Panc1 (cell line): ENCODE measurements at regions not wholly inside any gene's neighbourhood (a gene's known extent, or its start where the extent isn't known, plus 50 kb on each side); places are given as distances from the start of the nearest gene placed in this dataset.

Source experiments
- ATAC-seq: fragments of 200-7000 bp; cut with Tn5 transposase; 2 replicates; pipeline ENCODE4 v1.9.1; 2020; ENCODE audit warnings: mild to moderate bottlenecking, moderate library complexity
- BruUV-seq: library from RNA; stranded (reverse); fragments of 400-500 nt; replicated peaks from 2 replicates; lab custom pipeline; 2021; lab: Mats Ljungman, UMichigan
- CTCF ChIA-PET: fragments of 300-600 bp; sonication (Branson Sonifier 250); formaldehyde crosslinking; loops from one replicate; lab custom pipeline; 2022; ENCODE audit warnings: antibody characterized with exemption; lab: Charles Lee
- POLR2A ChIA-PET: fragments of 300-600 bp; sonication (Branson Sonifier 250); formaldehyde crosslinking; loops from one replicate; lab custom pipeline; 2022; ENCODE audit warnings: antibody characterized with exemption; lab: Charles Lee
- DNase-seq: peaks from one replicate; pipeline ENCODE4 v3.0.0-alpha.2; 2010; ENCODE audit warnings: low read depth, low spot score
- H3K27ac ChIP-seq: 2 replicates; pipeline ENCODE4 v1.5.1; 2011; ENCODE audit warnings: mild to moderate bottlenecking, low read length, inconsistent platforms
- H3K27me3 ChIP-seq: fragments of 200-500 bp; sonication (Bioruptor generic); 2 replicates; pipeline ENCODE4 v1.6.0; 2014; ENCODE audit warnings: low read length, inconsistent platforms; ENCODE audit not compliant: control insufficient read depth, insufficient read depth
- H3K36me3 ChIP-seq: fragments of 200-500 bp; sonication (Bioruptor generic); 2 replicates; pipeline ENCODE4 v1.5.1; 2014; ENCODE audit warnings: inconsistent platforms, mild to moderate bottlenecking, low read length, moderate library complexity; ENCODE audit not compliant: control insufficient read depth, insufficient read depth
- H3K4me1 ChIP-seq: 2 replicates; pipeline ENCODE4 v1.5.1; 2011; ENCODE audit warnings: inconsistent platforms, mild to moderate bottlenecking, low read length, moderate library complexity; ENCODE audit not compliant: control insufficient read depth, insufficient read depth
- H3K4me3 ChIP-seq, 2 experiments: 2 replicates each; pipeline ENCODE4 v1.5.1; 2011 to 2012; ENCODE audit warnings: low read depth in 2 of 2, low read length in 2 of 2, mild to moderate bottlenecking in 2 of 2, inconsistent platforms in 1 of 2, moderate library complexity in 1 of 2
- H3K9me3 ChIP-seq: fragments of 200-500 bp; sonication (Bioruptor generic); 2 replicates; pipeline ENCODE4 v1.5.1; 2014; ENCODE audit warnings: low read depth, mild to moderate bottlenecking, inconsistent platforms, low read length, moderate library complexity; ENCODE audit not compliant: control insufficient read depth, insufficient read depth
- POLR2AphosphoS5 ChIP-seq: IDR thresholded peaks from 2 replicates; pipeline ENCODE4 v1.6.1; 2012; ENCODE audit warnings: mild to moderate bottlenecking, low read depth, low read length, moderate library complexity
- SIN3A ChIP-seq: IDR thresholded peaks from 2 replicates; pipeline ENCODE4 v1.6.1; 2012; ENCODE audit warnings: low read depth, mild to moderate bottlenecking, low read length, moderate library complexity, borderline replicate concordance; ENCODE audit not compliant: insufficient read depth
- TCF7L2 ChIP-seq: IDR thresholded peaks from 2 replicates; pipeline ENCODE4 v1.6.1; 2011; ENCODE audit warnings: mild to moderate bottlenecking, low read depth, low read length, inconsistent platforms
- in situ Hi-C: cut with HindIII; loops from 2 replicates; pipeline ENCODE4 v1.10.0; 2016; ENCODE audit warnings: low sequenced_read_pairs, low pct_unique_long_range_greater_than_20kb
- intact Hi-C: fragments of 100-400 bp; cut with micrococcal nuclease; formaldehyde crosslinking; loops from one replicate; pipeline ENCODE4 v1.10.0; 2022; ENCODE audit not compliant: unreplicated experiment
- TF ChIP-seq, protein P1 (sequence below), 2 experiments: IDR thresholded peaks; 2 replicates each; pipeline ENCODE4 v1.6.1; 2011 to 2012; ENCODE audit warnings: low read depth in 2 of 2, control low read depth in 1 of 2, low read length in 1 of 2, mild to moderate bottlenecking in 1 of 2, moderate library complexity in 1 of 2; ENCODE audit not compliant: insufficient read depth in 1 of 2
- TF ChIP-seq, protein P2 (sequence below): fragments of 450-650 bp; IDR thresholded peaks from 2 replicates; pipeline ENCODE4 v1.5.1; 2017; ENCODE audit warnings: mild to moderate bottlenecking

DNA sequence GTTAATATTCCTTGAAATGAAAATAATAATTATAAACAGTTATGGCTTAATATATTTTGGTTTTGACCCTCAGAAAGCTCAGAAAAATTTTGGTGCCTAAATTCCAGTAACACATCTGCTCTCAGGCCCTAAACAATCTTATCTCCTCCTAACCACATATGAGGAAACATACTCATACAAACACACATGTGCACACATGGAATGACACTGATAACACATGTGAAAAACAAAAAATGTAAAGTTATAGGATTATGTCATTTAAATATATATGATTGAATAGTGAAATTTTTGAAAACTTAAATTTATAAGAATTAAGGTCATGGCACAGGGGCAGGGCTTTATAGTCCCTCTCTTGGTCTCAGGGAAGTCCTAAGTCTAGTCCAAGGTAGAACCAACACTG is 127.2 kb upstream of the TRPC7 start:
- H3K4me3 ChIP-seq = no peak overlapping the region

DNA sequence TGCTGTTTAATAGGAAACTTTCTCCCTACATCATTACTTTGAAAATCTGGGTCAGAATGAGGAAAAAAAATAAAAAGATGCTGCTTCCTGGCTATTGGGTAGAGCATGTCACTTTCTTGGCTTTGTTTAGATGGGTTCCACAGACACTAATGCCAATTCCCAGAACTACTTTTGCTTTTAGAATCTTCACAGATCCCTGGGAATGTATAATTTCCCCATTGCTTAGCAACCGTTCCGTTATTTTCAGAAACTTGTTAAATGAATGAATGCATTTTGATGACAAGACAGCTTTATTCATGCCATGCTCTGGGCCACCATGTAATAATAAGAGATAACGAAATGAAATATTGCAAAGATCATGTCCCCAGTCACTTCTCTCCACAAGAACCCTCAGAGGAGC is 126.5 kb upstream of the TRPC7 start:
- no peak for TF ChIP-seq POLR2AphosphoS5
- Histone ChIP-seq H3K4me1 (no peaks in the 10 kb centered on the region), H3K27ac (no peak overlapping the region), H3K27me3 (no peaks in the 10 kb centered on the region), H3K9me3 (no peaks in the 10 kb centered on the region), H3K36me3 (no peaks in the 10 kb centered on the region), H3K4me3 (no peak overlapping the region)
- in situ Hi-C loops = no loop called here
- DNase-seq (no peak), ATAC-seq (no peak)
- POLR2A ChIA-PET = no interaction called here
- intact Hi-C loops = no loop called here
- CTCF ChIA-PET = no interaction called here
- BruUV-seq = no TSS peak

More for the DNA sequence above, 127.2 kb upstream of the TRPC7 start:
- no peaks in the 10 kb centered on the region for H3K4me1 ChIP-seq
- intact Hi-C loops (no loop called here), in situ Hi-C loops (no loop called here)
- H3K36me3 ChIP-seq = no peaks in the 10 kb centered on the region
- H3K9me3 ChIP-seq = no peaks in the 10 kb centered on the region
- TF ChIP-seq POLR2AphosphoS5 = no peak
- TF ChIP-seq TCF7L2 = no peak
- TF ChIP-seq, protein P1, sequence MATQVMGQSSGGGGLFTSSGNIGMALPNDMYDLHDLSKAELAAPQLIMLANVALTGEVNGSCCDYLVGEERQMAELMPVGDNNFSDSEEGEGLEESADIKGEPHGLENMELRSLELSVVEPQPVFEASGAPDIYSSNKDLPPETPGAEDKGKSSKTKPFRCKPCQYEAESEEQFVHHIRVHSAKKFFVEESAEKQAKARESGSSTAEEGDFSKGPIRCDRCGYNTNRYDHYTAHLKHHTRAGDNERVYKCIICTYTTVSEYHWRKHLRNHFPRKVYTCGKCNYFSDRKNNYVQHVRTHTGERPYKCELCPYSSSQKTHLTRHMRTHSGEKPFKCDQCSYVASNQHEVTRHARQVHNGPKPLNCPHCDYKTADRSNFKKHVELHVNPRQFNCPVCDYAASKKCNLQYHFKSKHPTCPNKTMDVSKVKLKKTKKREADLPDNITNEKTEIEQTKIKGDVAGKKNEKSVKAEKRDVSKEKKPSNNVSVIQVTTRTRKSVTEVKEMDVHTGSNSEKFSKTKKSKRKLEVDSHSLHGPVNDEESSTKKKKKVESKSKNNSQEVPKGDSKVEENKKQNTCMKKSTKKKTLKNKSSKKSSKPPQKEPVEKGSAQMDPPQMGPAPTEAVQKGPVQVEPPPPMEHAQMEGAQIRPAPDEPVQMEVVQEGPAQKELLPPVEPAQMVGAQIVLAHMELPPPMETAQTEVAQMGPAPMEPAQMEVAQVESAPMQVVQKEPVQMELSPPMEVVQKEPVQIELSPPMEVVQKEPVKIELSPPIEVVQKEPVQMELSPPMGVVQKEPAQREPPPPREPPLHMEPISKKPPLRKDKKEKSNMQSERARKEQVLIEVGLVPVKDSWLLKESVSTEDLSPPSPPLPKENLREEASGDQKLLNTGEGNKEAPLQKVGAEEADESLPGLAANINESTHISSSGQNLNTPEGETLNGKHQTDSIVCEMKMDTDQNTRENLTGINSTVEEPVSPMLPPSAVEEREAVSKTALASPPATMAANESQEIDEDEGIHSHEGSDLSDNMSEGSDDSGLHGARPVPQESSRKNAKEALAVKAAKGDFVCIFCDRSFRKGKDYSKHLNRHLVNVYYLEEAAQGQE (IDR thresholded peaks at IDR 0.05; ENCODE audit: insufficient read depth in 1 of 2, low read depth in 2 of 2, low read length in 1 of 2) = no peak
- TF ChIP-seq SIN3A = no peak
- TF ChIP-seq, protein P2, sequence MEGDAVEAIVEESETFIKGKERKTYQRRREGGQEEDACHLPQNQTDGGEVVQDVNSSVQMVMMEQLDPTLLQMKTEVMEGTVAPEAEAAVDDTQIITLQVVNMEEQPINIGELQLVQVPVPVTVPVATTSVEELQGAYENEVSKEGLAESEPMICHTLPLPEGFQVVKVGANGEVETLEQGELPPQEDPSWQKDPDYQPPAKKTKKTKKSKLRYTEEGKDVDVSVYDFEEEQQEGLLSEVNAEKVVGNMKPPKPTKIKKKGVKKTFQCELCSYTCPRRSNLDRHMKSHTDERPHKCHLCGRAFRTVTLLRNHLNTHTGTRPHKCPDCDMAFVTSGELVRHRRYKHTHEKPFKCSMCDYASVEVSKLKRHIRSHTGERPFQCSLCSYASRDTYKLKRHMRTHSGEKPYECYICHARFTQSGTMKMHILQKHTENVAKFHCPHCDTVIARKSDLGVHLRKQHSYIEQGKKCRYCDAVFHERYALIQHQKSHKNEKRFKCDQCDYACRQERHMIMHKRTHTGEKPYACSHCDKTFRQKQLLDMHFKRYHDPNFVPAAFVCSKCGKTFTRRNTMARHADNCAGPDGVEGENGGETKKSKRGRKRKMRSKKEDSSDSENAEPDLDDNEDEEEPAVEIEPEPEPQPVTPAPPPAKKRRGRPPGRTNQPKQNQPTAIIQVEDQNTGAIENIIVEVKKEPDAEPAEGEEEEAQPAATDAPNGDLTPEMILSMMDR = no peak
- no peak for ATAC-seq
- ChIA-PET POLR2A (no interaction called here), CTCF (no interaction called here)
- BruUV-seq = no TSS peak
- H3K27me3 ChIP-seq = no peaks in the 10 kb centered on the region
- H3K27ac ChIP-seq = no peak overlapping the region
- no peak for DNase-seq

DNA sequence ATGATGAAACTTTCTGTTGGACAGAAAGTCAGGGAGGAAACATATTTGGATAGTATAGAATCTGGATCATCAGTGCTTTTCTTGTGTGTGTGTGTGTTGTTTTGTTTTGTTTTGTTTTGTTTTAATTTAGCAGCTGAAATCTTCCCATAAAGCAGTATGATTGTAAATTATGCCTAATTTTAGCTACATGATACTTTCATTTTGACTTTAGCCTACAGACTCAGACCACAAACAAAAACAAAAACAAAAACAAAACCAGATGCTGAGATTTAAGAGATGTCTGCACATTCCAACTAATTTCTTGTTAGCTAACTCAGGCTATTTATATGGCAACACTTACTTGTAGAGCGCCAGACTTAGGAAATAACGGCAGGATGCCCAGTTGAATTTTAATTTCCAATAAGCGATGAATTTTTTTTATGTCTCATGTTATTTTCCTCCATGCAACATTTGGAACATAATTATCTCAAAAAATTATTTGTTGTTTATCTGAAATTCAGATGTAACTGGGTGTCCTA is 119.5 kb upstream of the TRPC7 start:
- intact Hi-C loops = no loop called here
- ChIA-PET POLR2A (no interaction called here), CTCF (no interaction called here)
- Histone ChIP-seq H3K4me3 (no peak overlapping the region), H3K27me3 (no peaks in the 10 kb centered on the region), H3K36me3 (no peaks in the 10 kb centered on the region), H3K9me3 (no peaks in the 10 kb centered on the region), H3K4me1 (no peaks in the 10 kb centered on the region), H3K27ac (no peak overlapping the region)
- no peak for ATAC-seq
- no peak for DNase-seq
- no TSS peak for BruUV-seq
- TF ChIP-seq POLR2AphosphoS5 (no peak), TCF7L2 (no peak)
- in situ Hi-C loops = no loop called here
